Psoas muscle (tissue), 7 donors: ENCODE measurements at regions not wholly inside any gene's neighbourhood (a gene's known extent, or its start where the extent isn't known, plus 50 kb on each side); places are given as distances from the start of the nearest gene placed in this dataset.
"Not testable (repeated sequence)": the region's sequence is repeated elsewhere in the genome, so short reads cannot be mapped to it uniquely, and the experiment has no call there.

Source experiments
- ATAC-seq, 4 donors: fragments of 200-7000 bp; cut with Tn5 transposase; one replicate each; pipeline ENCODE4 v1.9.1; 2020; ENCODE audit warnings: moderate library complexity in 3 of 4, mild to moderate bottlenecking in 2 of 4
- DNase-seq, 2 donors: peaks; one replicate each; pipeline ENCODE4 v3.0.0-alpha.2; 2020
- H3K27ac ChIP-seq: fragments of 200-600 bp; one replicate; pipeline ENCODE4 v1.8.0; 2022
- H3K27me3 ChIP-seq, 3 donors: fragments of 200-600 bp in 1 of 3; one replicate each; pipeline versions ENCODE4 v1.6.1 to v1.8.0; 2013 to 2022; ENCODE audit warnings: low read length in 2 of 3, mild to moderate bottlenecking in 2 of 3, moderate library complexity in 1 of 3; ENCODE audit not compliant: insufficient read depth in 3 of 3
- H3K36me3 ChIP-seq, 2 donors: fragments of 200-600 bp in 1 of 2; one replicate each; pipeline versions ENCODE4 v1.6.1 to v1.8.0; 2013 to 2022; ENCODE audit warnings: low read depth in 1 of 2, mild to moderate bottlenecking in 1 of 2, moderate library complexity in 1 of 2; ENCODE audit not compliant: insufficient read depth in 1 of 2
- H3K4me1 ChIP-seq: fragments of 200-600 bp; one replicate; pipeline ENCODE4 v1.8.0; 2022
- H3K4me3 ChIP-seq: fragments of 200-600 bp; one replicate; pipeline ENCODE4 v1.8.0; 2022; ENCODE audit warnings: mild to moderate bottlenecking
- H3K9me3 ChIP-seq: fragments of 200-600 bp; one replicate; pipeline ENCODE4 v1.8.0; 2022
- CTCF ChIP-seq: fragments of 200-600 bp; IDR thresholded peaks from one replicate; pipeline ENCODE4 v1.8.0; 2022; ENCODE audit warnings: antibody characterized with exemption
- WGBS, 3 donors: extraction: QIAGEN DNeasy Blood & Tissue Kit; methylation state at CpG; one replicate each; pipeline versions ENCODE4 v1.1.6 to v1.1.7; 2013; 5-methylcytosine and 5-hydroxymethylcytosine counted together
- intact Hi-C, 2 donors: fragments of 100-400 bp; cut with DNase I; formaldehyde crosslinking; loops; one replicate each; pipeline versions ENCODE4 v1.11.0 to v1.14.2; 2022
- donor health status: healthy with polysubstance abuse.
- donor health status: DM: no; HTN: no; CAD: no; lungs with moderate emphysema.
- donor health status: Bipolar disorder and iron deficiency.
- donor health status: healthy.
- donor health status: DM: yes; HTN: yes; CAD: no.
- donor health status: DM: no; HTN: no; CAD: no.
- donor health status: DM: yes; HTN: yes; CAD: no.

- Histone ChIP-seq H3K4me1 (no peaks in the 10 kb centered on the region), H3K9me3 (no peaks in the 10 kb centered on the region), H3K36me3 (no peaks in the 10 kb centered on the region), H3K27ac (no peak overlapping the region), H3K4me3 (no peak overlapping the region), H3K27me3 (no peaks in the 10 kb centered on the region)
- intact Hi-C loops: no loop called here
- no peak for TF ChIP-seq CTCF
- 79 to 88% (median 84%) methylated on average over 3 of the region's 3 CpGs for WGBS, 3 donors
- no peak for ATAC-seq
- no peak for DNase-seq
Measured at GRCh38 chr16:8080817-8081216, 509.5 kb downstream of the TMEM114 start.

- Histone ChIP-seq H3K4me3 (no peak overlapping the region), H3K27me3 (no peaks in the 10 kb centered on the region), H3K9me3 (no peaks in the 10 kb centered on the region), H3K36me3 (no peaks in the 10 kb centered on the region), H3K4me1 (no peaks in the 10 kb centered on the region), H3K27ac (no peak overlapping the region)
- ATAC-seq (no peak), DNase-seq (no peak)
- 70 to 83% (median 78%) methylated on average over 5 of the region's 5 CpGs for WGBS, 3 donors
- intact Hi-C loops: no loop called here
- no peak for TF ChIP-seq CTCF
Measured at GRCh38 chr16:8075271-8075670, 515.0 kb downstream of the TMEM114 start.

DNA sequence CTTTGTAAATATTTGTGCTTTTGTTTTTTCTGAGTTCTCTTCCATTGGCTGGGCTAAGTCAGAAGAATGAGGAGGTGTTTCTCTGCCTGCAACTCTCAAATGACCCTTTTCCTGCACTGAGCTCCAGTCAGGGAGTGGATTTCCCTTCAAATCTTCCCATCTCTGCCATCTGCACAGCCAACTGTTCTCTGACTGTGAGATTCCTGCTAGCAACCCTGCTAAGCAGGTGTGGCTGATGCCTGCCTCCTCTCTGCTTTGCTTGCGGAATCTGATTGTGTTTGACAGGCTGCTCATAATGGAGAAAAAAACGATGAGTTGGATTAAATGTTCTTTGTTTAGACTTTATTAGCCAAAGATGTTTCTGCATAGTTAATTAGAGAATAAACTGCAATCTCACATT, 519.8 kb downstream of the TMEM114 start:
- peaks cover 16% of the 10 kb centered on the region for H3K9me3 ChIP-seq
- intact Hi-C loops: no loop called here
- WGBS, 3 donors: 52 to 66% (median 54%) methylated on average over 2 of the region's 2 CpGs

DNA sequence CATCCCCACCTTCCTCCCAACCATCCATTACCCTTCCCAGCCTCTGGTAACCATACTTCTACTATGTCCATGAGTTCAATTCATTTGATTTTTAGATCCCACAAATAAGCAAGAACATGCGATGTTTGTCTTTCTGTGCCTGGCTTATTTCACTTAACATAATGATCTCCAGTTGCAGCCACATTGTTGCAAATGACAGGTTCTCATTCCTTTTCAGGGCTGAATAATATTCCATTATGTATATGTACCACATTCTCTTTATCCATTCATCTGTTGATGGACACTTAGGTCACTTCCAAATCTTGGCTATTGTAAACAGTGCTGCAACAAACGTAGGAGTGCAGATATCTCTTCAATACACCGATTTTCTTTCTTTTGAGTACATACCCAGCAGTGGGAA, 522.1 kb downstream of the TMEM114 start:
- ATAC-seq, H3K27ac ChIP-seq, H3K27me3 ChIP-seq, H3K36me3 ChIP-seq, H3K4me1 ChIP-seq, H3K4me3 ChIP-seq, DNase-seq, intact Hi-C loops: not testable (repeated sequence)
- WGBS, 3 donors: 86 to 92% (median 88%) methylated on average over 3 of the region's 3 CpGs
- H3K9me3 ChIP-seq: peaks cover 20% of the 10 kb centered on the region

More for the DNA sequence above, 519.8 kb downstream of the TMEM114 start:
- no peaks in the 10 kb centered on the region for H3K4me1 ChIP-seq
- H3K4me3 ChIP-seq: no peak overlapping the region
- DNase-seq (no peak), ATAC-seq (no peak)
- TF ChIP-seq CTCF: no peak
- H3K27me3 ChIP-seq: no peaks in the 10 kb centered on the region
- no peaks in the 10 kb centered on the region for H3K36me3 ChIP-seq
- no peak overlapping the region for H3K27ac ChIP-seq

- ATAC-seq: no peak
- peaks cover 16% of the 10 kb centered on the region for H3K9me3 ChIP-seq
- TF ChIP-seq CTCF: no peak
Measured at GRCh38 chr16:8063159-8063558, 527.2 kb downstream of the TMEM114 start.

More at GRCh38 chr16:8063159-8063558, 527.2 kb downstream of the TMEM114 start:
- intact Hi-C loops: no loop called here
- Histone ChIP-seq H3K4me3 (no peak overlapping the region), H3K4me1 (no peaks in the 10 kb centered on the region), H3K27ac (no peak overlapping the region), H3K27me3 (no peaks in the 10 kb centered on the region), H3K36me3 (no peaks in the 10 kb centered on the region)
- no peak for DNase-seq
- WGBS, 3 donors: 12 to 35% (median 15%) methylated on average over 4 of the region's 4 CpGs
